GM19351 (cell line): ENCODE measurements at regions not wholly inside any gene's neighbourhood (a gene's known extent, or its start where the extent isn't known, plus 50 kb on each side); places are given as distances from the start of the nearest gene placed in this dataset.

Source experiments
- ATAC-seq: cut with Tn5 transposase; IDR thresholded peaks from one replicate; pipeline ENCODE4 v1.9.1; 2021; ENCODE audit warnings: mild to moderate bottlenecking, moderate library complexity; ENCODE audit not compliant: unreplicated experiment

- no peak for ATAC-seq
These were observed 549.5 kb upstream of the ARRDC4 start for GRCh38 chr15:97410897-97411575.

- no peak for ATAC-seq
These were observed 540.4 kb upstream of the ARRDC4 start for GRCh38 chr15:97420130-97420529.

- ATAC-seq, result no peak
These were observed 534.9 kb upstream of the ARRDC4 start for GRCh38 chr15:97425596-97425995.

GRCh38 chr15:97443101-97443500, 517.4 kb upstream of the ARRDC4 start:
- ATAC-seq, result no peak

GRCh38 chr15:97446138-97446537, 514.4 kb upstream of the ARRDC4 start:
- no peak for ATAC-seq

- ATAC-seq, result no peak
These were observed 503.8 kb upstream of the ARRDC4 start for GRCh38 chr15:97456521-97457202.

- no peak for ATAC-seq
These were observed 503.2 kb upstream of the ARRDC4 start for GRCh38 chr15:97457203-97457847.

- no peak for ATAC-seq
These were observed 500.7 kb upstream of the ARRDC4 start for GRCh38 chr15:97459771-97460170.

- ATAC-seq, result no peak
These were observed 499.3 kb upstream of the ARRDC4 start for GRCh38 chr15:97461226-97461625.

GRCh38 chr15:97463696-97464095, 496.8 kb upstream of the ARRDC4 start:
- no peak for ATAC-seq

GRCh38 chr15:97470417-97470816, 490.1 kb upstream of the ARRDC4 start:
- no peak for ATAC-seq

- no peak for ATAC-seq
These were observed 486.9 kb upstream of the ARRDC4 start for GRCh38 chr15:97473627-97474026.

GRCh38 chr15:97479957-97480356, 480.5 kb upstream of the ARRDC4 start:
- ATAC-seq, result no peak

- ATAC-seq, result no peak
These were observed 478.0 kb upstream of the ARRDC4 start for GRCh38 chr15:97482521-97482920.

GRCh38 chr15:97483232-97483631, 477.3 kb upstream of the ARRDC4 start:
- ATAC-seq, result no peak

GRCh38 chr15:97490429-97490828, 470.1 kb upstream of the ARRDC4 start:
- no peak for ATAC-seq

- no peak for ATAC-seq
These were observed 459.2 kb upstream of the ARRDC4 start for GRCh38 chr15:97501291-97501690.

- ATAC-seq, result no peak
These were observed 458.5 kb upstream of the ARRDC4 start for GRCh38 chr15:97502038-97502437.

- ATAC-seq, result no peak
These were observed 456.3 kb upstream of the ARRDC4 start for GRCh38 chr15:97504031-97504792.

GRCh38 chr15:97517737-97518136, 442.8 kb upstream of the ARRDC4 start:
- ATAC-seq, result no peak

- no peak for ATAC-seq
These were observed 439.8 kb upstream of the ARRDC4 start for GRCh38 chr15:97520689-97521088.
